RPMI8226 (cell line): ENCODE measurements at regions not wholly inside any gene's neighbourhood (a gene's known extent, or its start where the extent isn't known, plus 50 kb on each side); places are given as distances from the start of the nearest gene placed in this dataset.

Experiments
- DNase-seq: peaks from one replicate; pipeline ENCODE4 v3.0.0-alpha.2; 2015

- no peak for DNase-seq
Observed at GRCh38 chr11:45517171-45517770, 148.2 kb downstream of the CHST1 start.

- no peak for DNase-seq
Observed at GRCh38 chr11:45513821-45514340, 151.5 kb downstream of the CHST1 start.

GRCh38 chr11:45512471-45513148, 152.8 kb downstream of the CHST1 start:
- DNase-seq: no peak

DNA sequence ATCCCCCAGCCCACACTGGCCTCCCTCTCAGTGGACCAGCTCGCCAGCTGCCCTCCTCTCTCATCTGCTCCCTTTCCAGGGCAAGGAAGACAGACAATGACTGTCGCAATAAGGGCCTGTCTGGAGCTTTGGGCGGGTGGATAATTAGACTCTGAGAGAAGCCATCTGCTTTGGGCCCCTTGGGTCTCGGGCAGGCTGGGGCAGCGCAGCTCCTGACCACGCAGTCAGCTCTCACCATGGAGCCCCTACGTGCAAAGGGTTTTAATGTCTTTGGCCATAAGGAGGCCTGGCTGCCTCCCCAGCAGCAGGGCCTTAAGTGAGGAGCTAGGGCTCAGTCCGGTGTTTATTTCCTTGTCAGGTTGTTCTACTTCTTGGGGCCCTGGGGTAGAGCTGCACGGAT, 153.9 kb downstream of the CHST1 start:
- DNase-seq: no peak

DNA sequence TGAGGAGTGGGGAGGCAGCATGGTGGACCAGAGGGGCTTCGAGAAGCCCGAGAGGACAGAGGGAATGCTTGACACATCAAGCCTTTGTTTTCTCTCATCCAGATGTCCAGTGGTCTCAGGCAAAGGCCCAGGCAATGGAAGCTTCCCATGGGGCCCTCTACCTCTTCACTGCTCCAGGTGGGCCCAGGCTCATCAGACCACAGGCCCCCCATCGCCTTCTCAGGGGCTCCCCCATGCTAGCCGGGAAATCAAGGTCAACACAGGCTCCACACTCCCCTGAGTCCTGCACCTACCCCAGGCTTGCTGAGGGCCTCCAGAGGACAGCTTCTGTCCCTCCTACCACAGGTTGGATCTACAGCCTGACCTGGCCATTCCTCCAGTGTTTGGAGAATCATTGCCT, 157.5 kb downstream of the CHST1 start:
- no peak for DNase-seq

GRCh38 chr11:45503311-45503710, 162.1 kb downstream of the CHST1 start:
- DNase-seq: no peak

GRCh38 chr11:45502226-45502545, 163.2 kb downstream of the CHST1 start:
- DNase-seq: no peak

GRCh38 chr11:45501392-45502225, 163.8 kb downstream of the CHST1 start:
- DNase-seq: no peak

DNA sequence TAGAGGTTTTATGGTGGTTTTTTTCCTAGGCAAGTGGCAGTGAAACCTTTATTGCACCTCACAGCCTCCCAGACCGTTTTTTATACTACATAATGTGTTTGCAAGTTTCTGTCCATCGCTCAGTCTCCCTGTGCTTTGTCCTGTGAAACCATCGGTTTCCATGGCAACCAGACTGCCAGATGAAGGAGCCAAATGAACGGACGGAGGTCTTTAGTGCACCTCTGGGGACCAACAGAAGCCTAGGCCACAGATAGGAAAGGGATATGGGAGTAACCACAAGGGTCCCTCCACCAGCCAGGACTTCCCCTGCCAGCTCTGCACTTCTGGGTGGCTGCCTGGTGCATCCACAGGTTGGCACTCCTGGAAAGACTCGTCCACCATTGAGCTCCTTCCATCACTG, 165.0 kb downstream of the CHST1 start:
- DNase-seq: no peak

- DNase-seq: no peak
Observed at GRCh38 chr11:45494738-45495137, 170.7 kb downstream of the CHST1 start.

DNA sequence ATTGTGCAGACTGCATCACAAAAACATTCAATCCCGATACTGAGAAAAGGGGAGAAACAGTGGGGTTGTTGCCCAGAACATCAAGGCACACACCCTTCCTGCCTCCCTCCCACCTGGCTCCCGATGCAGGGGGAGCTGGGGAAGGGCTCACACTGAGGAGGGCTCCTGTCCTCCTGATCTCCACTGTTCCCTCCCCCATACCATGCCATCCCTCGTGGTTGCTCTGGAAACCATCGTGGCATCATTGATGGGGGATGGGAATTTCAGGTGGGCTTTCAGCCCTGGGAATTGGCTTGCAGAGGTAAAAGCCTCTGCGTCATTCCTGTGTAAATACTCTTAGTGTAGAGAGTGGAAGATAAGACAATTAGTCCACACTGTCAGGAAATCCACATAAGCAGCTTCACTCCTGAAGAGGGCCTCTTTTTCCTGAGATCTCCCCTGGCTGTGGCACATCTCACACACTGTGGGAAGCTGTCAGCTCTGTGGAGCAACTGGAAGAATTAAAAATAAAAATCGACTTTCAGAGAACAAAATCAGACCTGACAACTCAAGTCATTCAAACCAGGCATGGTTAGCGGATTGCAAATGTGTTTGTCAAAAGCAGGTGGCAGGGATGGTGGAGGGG, 176.0 kb downstream of the CHST1 start:
- DNase-seq: no peak

GRCh38 chr11:45486461-45486860, 179.0 kb downstream of the CHST1 start:
- no peak for DNase-seq

- DNase-seq: no peak
Observed at GRCh38 chr11:45485070-45485707, 180.2 kb downstream of the CHST1 start.

DNA sequence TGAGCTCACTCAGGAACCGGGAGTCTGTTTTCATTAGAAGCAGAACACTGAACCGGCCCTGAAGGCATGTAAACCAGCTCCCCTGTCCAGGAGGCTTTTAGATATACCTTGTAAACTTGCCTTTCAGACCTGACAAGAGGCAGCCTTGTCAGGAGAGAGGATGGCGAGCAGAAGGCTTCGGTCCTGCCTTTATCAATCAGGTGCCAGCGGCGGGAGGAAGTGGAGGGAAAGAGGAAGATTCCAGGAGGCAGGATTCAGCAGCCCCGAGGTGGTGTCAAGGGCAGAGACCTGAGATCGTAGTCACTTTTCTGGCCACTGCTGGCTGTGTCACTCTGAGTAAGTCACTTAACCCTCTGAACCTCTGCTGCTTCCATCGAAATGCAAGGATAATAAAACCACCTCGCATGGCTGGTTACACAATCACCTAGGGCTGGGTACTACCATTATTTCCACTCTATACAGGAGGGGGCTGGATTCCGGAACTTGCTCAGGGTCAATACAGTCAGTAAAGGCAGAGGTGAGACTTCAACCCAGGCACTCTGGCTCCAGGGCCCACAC, 181.0 kb downstream of the CHST1 start:
- no peak for DNase-seq

- no peak for DNase-seq
Observed at GRCh38 chr11:45483416-45483815, 182.0 kb downstream of the CHST1 start.

- DNase-seq: no peak
Observed at GRCh38 chr11:45482331-45482730, 183.1 kb downstream of the CHST1 start.

- DNase-seq: no peak
Observed at GRCh38 chr11:45481026-45481425, 184.4 kb downstream of the CHST1 start.

DNA sequence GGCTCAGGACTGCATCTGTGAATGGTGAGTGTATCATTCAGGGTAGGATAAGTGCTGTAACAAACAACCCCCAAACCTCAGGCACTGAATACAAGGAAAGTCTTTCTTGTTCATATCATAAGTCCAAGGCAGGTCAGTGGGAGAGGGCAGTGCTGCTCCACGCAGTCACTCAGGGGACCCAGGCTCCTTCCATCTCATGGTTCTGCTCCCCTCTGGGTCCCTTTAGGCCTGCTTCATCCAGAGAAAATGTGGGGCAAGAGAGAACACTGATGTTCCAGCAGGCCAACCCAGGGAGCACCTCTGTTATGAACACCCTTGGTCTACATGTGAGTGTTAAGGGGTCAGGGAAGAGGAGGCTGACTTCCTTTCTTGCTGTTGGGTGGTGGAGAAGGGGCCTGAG, 187.8 kb downstream of the CHST1 start:
- DNase-seq: no peak

DNA sequence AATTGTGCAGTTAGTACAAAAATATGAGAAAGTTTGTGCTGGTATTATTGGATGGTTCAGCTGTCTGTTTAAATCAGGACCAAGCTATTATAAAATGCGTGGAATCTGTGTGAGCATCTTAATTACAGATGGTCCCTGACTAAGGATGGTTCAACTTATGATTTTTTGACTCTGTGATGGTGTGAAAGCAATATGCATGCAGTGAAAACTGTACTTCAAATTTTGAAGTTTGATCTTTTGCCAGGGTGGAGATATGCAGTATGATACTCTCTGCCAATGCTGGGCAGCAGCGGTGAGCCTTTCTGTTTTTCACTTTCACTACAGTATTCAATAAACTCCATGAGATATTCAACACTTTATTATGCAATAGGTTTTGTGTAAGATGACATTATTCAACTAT, 189.3 kb downstream of the CHST1 start:
- no peak for DNase-seq

DNA sequence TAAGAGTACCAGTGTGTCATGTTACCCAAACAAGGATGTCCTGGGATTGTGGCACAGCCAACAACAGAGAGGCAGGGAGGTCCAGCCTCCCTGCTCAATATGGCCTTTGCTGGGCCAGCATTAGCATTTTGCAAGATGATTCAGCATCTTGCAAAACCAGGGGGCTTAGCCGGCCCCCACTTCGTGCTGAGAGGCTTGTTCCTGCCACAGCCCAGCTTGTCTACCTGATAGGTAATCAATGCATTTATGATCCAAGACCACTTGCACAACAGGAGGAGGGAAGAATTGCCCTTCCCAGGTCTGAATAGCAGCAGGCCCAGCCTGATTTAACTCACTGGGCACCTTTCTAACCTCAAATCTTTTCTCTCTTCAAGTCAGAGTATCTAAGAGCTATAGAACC, 189.0 kb upstream of the SYT13 start:
- DNase-seq: no peak

GRCh38 chr11:45473341-45473895, 187.3 kb upstream of the SYT13 start:
- no peak for DNase-seq

- DNase-seq: no peak
Observed at GRCh38 chr11:45472716-45473317, 186.7 kb upstream of the SYT13 start.
